OCI-LY3 (cell line): ENCODE measurements at regions not wholly inside any gene's neighbourhood (a gene's known extent, or its start where the extent isn't known, plus 50 kb on each side); places are given as distances from the start of the nearest gene placed in this dataset.
"Not testable (repeated sequence)": the region's sequence is repeated elsewhere in the genome, so short reads cannot be mapped to it uniquely, and the experiment has no call there.

Experiments
- H2AFZ ChIP-seq: fragments of 200-600, 300-600 bp; shearing (Covaris generic); 2 replicates; pipeline ENCODE4 v1.6.0; 2014; ENCODE audit warnings: antibody characterized with exemption, low read depth, low read length
- H3K27ac ChIP-seq: fragments of 200-600, 300-600 bp; sonication (generic); 2 replicates; pipeline ENCODE4 v1.5.1; 2014; ENCODE audit warnings: mild to moderate bottlenecking, low read length, moderate library complexity, mixed read lengths
- H3K27me3 ChIP-seq: fragments of 200-600, 300-600 bp; sonication (generic); 2 replicates; pipeline ENCODE4 v1.6.1; 2014; ENCODE audit warnings: low read depth, low read length, mixed read lengths
- H3K36me3 ChIP-seq: fragments of 200-600, 300-600 bp; sonication (generic); replicated peaks from 2 replicates; pipeline ENCODE3; 2014; ENCODE audit warnings: low read depth, low read length, mixed read lengths
- H3K4me1 ChIP-seq: fragments of 300-600, 200-600 bp; sonication (generic); 2 replicates; pipeline ENCODE4 v1.6.1; 2014; ENCODE audit warnings: low read length, mixed read lengths
- H3K4me2 ChIP-seq: fragments of 200-600, 300-600 bp; sonication (generic); 2 replicates; pipeline ENCODE4 v1.6.1; 2014; ENCODE audit warnings: low read length, mixed read lengths
- H3K4me3 ChIP-seq: fragments of 300-600, 200-600 bp; sonication (generic); 2 replicates; pipeline ENCODE4 v1.5.1; 2014; ENCODE audit warnings: antibody characterized with exemption, mild to moderate bottlenecking, low read length, moderate library complexity
- H3K79me2 ChIP-seq: fragments of 300-600, 200-600 bp; shearing (Covaris generic); 2 replicates; pipeline ENCODE4 v1.6.1; 2014; ENCODE audit warnings: mild to moderate bottlenecking, low read length, mixed read lengths
- H3K9ac ChIP-seq: fragments of 300-600, 200-600 bp; shearing (Covaris generic); 2 replicates; pipeline ENCODE4 v1.6.0; 2014; ENCODE audit warnings: mild to moderate bottlenecking, low read length, moderate library complexity
- H3K9me3 ChIP-seq: fragments of 200-600, 300-600 bp; shearing (Covaris generic); 2 replicates; pipeline ENCODE4 v1.6.1; 2014; ENCODE audit warnings: low read length, mixed read lengths; ENCODE audit not compliant: insufficient read depth
- H4K20me1 ChIP-seq: fragments of 200-600, 300-600 bp; sonication (generic); 2 replicates; pipeline ENCODE4 v1.6.1; 2016; ENCODE audit warnings: low read length, mixed read lengths; ENCODE audit not compliant: insufficient read depth
- EZH2phosphoT487 ChIP-seq: fragments of 200-600 bp; shearing (Covaris generic); IDR thresholded peaks from 2 replicates; pipeline ENCODE4 v1.6.1; 2018; ENCODE audit warnings: antibody characterized with exemption, mixed run types, low read depth
- TF ChIP-seq, protein P1 (sequence below): fragments of 200-600, 300-600 bp; sonication (generic); IDR thresholded peaks from 2 replicates; pipeline ENCODE4 v1.5.1; 2014; ENCODE audit warnings: antibody characterized with exemption, low read length, low read depth

DNA sequence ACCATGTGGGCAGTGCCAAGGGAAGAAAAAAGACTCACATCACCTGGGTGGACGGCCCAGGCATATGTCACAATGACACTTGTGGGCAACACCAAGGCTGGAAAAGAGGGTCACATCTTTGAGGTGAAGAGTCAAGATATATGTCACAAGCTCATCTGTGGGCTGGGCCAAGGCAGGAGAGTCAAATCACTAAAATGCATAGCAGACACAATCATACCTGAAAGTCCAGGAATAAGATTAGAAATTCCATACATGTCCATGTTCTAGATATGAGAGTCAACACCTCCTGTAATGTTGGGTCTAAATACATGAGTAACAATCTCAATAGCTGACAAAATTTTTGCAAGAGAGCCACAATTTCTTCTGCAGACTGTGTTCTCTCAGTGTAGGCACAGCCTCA, 145.0 kb downstream of the ZNF675 start:
- no peaks in the 10 kb centered on the region for H3K27me3 ChIP-seq
- H2AFZ ChIP-seq, result no peak overlapping the region
- TF ChIP-seq, protein P1, sequence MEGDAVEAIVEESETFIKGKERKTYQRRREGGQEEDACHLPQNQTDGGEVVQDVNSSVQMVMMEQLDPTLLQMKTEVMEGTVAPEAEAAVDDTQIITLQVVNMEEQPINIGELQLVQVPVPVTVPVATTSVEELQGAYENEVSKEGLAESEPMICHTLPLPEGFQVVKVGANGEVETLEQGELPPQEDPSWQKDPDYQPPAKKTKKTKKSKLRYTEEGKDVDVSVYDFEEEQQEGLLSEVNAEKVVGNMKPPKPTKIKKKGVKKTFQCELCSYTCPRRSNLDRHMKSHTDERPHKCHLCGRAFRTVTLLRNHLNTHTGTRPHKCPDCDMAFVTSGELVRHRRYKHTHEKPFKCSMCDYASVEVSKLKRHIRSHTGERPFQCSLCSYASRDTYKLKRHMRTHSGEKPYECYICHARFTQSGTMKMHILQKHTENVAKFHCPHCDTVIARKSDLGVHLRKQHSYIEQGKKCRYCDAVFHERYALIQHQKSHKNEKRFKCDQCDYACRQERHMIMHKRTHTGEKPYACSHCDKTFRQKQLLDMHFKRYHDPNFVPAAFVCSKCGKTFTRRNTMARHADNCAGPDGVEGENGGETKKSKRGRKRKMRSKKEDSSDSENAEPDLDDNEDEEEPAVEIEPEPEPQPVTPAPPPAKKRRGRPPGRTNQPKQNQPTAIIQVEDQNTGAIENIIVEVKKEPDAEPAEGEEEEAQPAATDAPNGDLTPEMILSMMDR, result no peak
- no peak for TF ChIP-seq EZH2phosphoT487
- no peak overlapping the region for H3K4me3 ChIP-seq
- H3K36me3 ChIP-seq, result no peaks in the 10 kb centered on the region
- H3K9me3 ChIP-seq, result peaks cover 3% of the 10 kb centered on the region; the same call in 1 of the 2 replicates
- no peak overlapping the region for H3K9ac ChIP-seq
- no peak overlapping the region for H3K27ac ChIP-seq
- no peak overlapping the region for H3K4me2 ChIP-seq
- no peaks in the 10 kb centered on the region for H3K79me2 ChIP-seq
- H4K20me1 ChIP-seq, result no peaks in the 10 kb centered on the region
- H3K4me1 ChIP-seq, result no peaks in the 10 kb centered on the region

DNA sequence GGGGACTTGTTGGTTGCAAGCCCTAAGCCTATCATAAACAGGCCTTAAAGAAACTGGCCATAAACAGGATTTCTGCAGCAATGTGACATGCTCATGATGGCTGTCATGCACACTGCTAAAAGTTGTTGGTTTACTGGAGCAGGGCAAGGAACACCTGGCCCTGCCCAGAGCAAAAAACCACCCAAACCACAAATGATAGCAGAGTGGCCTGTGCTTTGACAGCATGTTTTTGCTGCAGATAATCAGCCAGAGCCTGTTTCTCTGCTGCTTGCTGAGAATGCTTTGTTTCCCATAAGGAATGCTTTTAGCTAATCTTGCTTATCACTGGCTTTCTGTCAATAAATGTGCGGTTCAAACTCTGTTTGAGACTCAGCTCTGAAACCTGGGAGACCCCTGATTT, 144.9 kb upstream of the ZNF91 start:
- not testable (repeated sequence) for H3K27ac ChIP-seq, H3K27me3 ChIP-seq, H3K9me3 ChIP-seq, H3K9ac ChIP-seq, H3K4me2 ChIP-seq, H3K4me1 ChIP-seq, H2AFZ ChIP-seq, H3K4me3 ChIP-seq, H3K36me3 ChIP-seq, H4K20me1 ChIP-seq, H3K79me2 ChIP-seq

DNA sequence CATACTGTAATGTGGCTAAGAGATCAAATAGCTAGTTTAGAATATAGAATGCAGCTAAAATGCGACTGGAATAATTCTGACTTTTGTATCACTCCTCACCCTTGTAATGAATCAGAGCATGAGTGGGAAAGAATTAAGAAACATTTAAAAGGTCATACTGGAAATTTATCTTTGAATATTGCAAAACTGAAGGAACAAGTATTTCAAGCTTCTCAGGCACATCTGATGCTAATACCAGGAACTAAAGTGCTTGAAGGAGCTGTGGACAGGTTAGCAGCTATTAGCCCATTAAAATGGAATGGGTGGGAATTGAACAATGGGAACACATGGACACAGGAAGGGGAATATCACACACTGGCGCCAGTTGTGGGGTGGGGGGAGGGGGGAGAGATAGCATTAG, 144.2 kb upstream of the ZNF91 start:
- H3K9me3 ChIP-seq, result peaks cover 7% of the 10 kb centered on the region; the same call in 1 of the 2 replicates
- no peaks in the 10 kb centered on the region for H3K79me2 ChIP-seq
- no peaks in the 10 kb centered on the region for H4K20me1 ChIP-seq
- H3K27ac ChIP-seq, result no peak overlapping the region
- no peak overlapping the region for H3K9ac ChIP-seq
- H3K4me3 ChIP-seq, result no peak overlapping the region
- no peaks in the 10 kb centered on the region for H3K27me3 ChIP-seq
- H3K4me1 ChIP-seq, result no peaks in the 10 kb centered on the region
- no peak for TF ChIP-seq EZH2phosphoT487
- TF ChIP-seq, protein P1, result no peak
- H3K4me2 ChIP-seq, result no peak overlapping the region
- H3K36me3 ChIP-seq, result no peaks in the 10 kb centered on the region
- H2AFZ ChIP-seq, result no peak overlapping the region

DNA sequence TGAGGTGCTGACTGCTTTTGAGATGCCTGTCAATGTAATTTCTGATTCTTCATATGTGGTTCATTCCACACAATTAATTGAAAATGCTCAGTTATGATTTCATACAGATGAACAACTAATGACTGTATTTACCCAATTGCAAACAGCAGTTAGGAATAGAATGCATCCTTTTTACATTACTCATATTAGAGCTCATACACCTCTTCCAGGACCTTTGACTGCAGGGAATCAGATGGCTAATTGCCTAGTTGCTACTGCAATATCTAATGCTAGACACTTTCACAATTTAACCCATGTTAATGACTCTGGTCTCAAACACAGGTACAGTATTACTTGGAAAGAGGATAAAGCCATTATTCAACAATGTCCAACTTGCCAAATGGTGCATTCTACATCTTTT, 141.9 kb upstream of the ZNF91 start:
- H3K27ac ChIP-seq, H3K4me2 ChIP-seq, H3K4me3 ChIP-seq, H4K20me1 ChIP-seq, H3K9me3 ChIP-seq, H3K36me3 ChIP-seq, H3K79me2 ChIP-seq, H3K4me1 ChIP-seq, H3K27me3 ChIP-seq, H2AFZ ChIP-seq, H3K9ac ChIP-seq: not testable (repeated sequence)

DNA sequence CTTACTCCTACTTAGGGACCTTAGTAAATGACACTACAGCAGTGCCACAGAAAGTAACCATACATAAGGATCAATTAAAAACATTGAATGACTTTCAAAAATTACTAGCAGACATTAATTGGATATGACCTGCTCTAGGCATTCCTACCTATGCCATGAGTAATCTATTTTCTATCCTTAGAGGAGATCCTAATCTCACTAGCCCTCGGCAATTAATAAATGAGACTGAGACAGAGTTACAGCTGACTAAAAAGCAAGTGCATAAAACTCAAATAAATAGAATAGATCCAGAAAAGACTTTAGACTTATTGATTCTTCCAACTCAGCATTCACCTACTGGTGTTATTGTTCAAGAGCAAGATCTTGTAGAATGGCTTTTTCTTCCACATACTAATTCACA, 141.1 kb upstream of the ZNF91 start:
- peaks cover 16% of the 10 kb centered on the region; the same call in 1 of the 2 replicates for H3K9me3 ChIP-seq
- not testable (repeated sequence) for H4K20me1 ChIP-seq, H3K27me3 ChIP-seq, H2AFZ ChIP-seq, H3K4me3 ChIP-seq, H3K36me3 ChIP-seq, H3K79me2 ChIP-seq, H3K4me2 ChIP-seq, H3K27ac ChIP-seq, H3K9ac ChIP-seq, H3K4me1 ChIP-seq

DNA sequence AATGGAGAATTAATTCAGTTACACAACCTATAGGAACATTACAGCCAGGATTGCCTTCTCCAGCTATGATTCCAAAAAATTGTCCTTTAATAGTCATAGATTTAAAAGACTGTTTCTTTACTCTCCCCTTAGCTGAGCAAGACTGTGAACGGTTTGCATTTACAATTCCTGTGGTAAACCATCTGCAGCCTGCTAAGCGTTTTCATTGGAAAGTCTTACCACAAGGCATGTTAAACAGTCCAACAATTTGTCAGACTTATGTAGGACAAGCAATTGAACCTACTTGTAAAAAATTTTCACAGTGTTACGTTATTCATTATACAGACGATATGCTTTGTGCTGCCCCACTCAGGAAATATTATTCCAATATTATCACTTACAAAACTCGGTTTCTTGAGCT, 140.6 kb upstream of the ZNF91 start:
- not testable (repeated sequence) for H3K4me2 ChIP-seq, H4K20me1 ChIP-seq, H3K27ac ChIP-seq, H3K9ac ChIP-seq, H3K4me3 ChIP-seq, H3K27me3 ChIP-seq, H3K4me1 ChIP-seq, H2AFZ ChIP-seq, H3K36me3 ChIP-seq, H3K79me2 ChIP-seq
- peaks cover 16% of the 10 kb centered on the region; the same call in 1 of the 2 replicates for H3K9me3 ChIP-seq

DNA sequence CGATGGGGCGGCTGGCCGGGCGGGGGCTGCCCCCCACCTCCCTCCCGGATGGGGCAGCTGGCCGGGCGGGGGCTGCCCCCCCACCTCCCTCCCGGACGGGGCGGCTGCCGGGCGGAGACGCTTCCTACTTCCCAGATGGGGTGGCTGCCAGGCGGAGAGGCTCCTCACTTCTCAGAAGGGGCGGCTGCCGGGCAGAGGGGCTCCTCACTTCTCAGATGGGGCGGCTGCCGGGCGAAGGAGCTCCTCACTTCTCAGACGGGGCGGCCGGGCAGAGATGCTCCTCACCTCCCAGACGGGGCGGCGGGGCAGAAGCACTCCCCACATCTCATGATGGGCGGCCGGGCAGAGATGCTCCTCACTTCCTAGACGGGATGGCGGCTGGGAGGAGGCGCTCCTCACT, 138.2 kb upstream of the ZNF91 start:
- H3K4me2 ChIP-seq, H3K79me2 ChIP-seq, H3K27me3 ChIP-seq, H3K27ac ChIP-seq, H3K4me1 ChIP-seq, H3K36me3 ChIP-seq, H4K20me1 ChIP-seq, H2AFZ ChIP-seq, H3K9ac ChIP-seq, H3K4me3 ChIP-seq: not testable (repeated sequence)
- H3K9me3 ChIP-seq, result peaks cover 26% of the 10 kb centered on the region
